ENCODE measurements at regions not wholly inside any gene's neighbourhood (a gene's known extent, or its start where the extent isn't known, plus 50 kb on each side); places are given as distances from the start of the nearest gene placed in this dataset.

DNA sequence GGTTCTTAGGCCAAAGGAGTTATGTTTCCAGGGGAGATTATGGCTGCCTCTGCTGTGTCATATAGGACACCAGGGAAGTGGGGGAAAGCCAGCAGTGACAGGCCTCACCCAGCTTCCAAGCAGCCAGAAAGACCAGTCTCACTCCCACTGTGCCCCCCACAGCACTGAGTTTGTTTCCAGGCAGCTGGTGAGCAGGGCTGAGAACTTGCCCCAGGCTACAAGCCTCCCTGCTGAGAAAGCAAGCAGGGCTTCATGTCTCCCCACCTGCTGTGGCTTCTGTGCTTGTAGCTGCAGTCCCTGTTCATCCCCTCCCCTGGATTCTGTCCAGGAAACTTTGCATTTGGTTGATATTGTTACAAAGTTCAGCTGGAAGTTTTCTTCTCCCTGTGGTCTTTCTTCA, 376.3 kb downstream of the PDCD6IP start:
- ChIA-PET CTCF (no interaction called here), POLR2A (no interaction called here)

DNA sequence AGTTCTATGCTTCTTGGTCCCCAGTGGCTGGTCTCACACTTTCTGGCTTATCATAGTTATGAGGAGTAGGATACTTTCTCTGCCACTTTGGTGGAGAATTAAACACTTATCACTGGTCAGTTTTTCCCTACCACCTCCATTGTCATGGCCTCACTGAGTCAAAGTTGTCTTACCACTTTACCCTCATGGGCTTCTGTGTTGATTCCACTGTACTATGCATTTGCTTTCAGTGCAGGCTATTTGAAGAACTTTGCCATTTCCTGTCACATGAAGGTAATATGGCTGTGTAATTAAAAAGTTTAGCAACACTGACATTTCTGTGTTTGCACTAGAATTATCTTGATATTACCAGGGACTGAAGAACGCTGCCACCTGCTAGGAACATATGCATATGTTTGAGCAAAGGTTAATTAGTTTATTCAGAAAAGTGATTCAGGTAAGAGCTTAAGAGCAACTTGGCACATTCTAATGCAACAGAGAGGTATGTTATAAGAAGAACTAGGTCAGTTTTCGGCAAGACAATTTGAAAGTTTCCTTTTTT, 377.3 kb downstream of the PDCD6IP start:
- POLR2A ChIA-PET, result no interaction called here
- CTCF ChIA-PET, result no interaction called here

- ChIA-PET CTCF (no interaction called here), POLR2A (no interaction called here)
Observed at GRCh38 chr3:34176723-34177122, 378.3 kb downstream of the PDCD6IP start.

- POLR2A ChIA-PET, result no interaction called here
Observed at GRCh38 chr3:34178415-34178814, 380.0 kb downstream of the PDCD6IP start.

GRCh38 chr3:34179716-34180115, 381.3 kb downstream of the PDCD6IP start:
- ChIA-PET CTCF (no interaction called here), POLR2A (no interaction called here)

More at GRCh38 chr3:34178415-34178814, 380.0 kb downstream of the PDCD6IP start:
- CTCF ChIA-PET, result no interaction called here

DNA sequence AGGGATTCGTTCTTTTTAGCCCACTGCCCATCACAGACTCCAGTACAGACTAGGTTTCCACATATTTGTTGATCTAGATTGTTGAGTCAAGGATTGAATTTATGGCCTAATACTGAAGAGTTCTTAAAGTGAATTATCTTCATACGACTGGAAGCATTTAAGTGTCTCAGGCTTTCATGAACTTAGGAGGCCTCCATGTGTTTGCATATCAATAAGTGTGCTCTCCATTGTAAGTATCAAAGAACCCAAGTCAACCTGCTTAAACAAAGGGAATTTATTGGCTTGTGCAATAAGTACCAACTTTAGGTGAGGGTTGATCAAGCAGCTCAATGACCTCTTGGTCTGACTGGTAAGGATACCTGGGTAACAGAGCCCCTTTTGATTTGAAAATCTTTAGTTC, 382.1 kb downstream of the PDCD6IP start:
- ChIA-PET CTCF (no interaction called here), POLR2A (no interaction called here)

DNA sequence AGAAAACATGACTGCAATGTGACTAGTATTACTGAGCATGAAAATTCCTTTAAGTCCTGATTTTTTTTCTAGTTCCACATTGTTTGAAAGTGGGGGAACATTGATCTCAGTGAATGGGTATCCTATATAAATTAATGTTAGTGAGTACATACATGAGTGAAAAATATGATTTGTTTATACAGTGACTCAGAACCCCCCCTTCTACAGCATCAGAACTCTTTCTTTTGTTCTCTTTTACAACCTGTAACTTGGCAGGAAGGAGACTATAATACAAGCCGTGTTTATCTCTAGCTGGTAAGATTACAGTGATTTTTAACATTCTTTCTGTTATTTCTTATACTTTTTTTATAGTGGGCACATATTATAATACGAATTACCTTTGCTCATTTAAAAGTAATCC, 384.7 kb downstream of the PDCD6IP start:
- POLR2A ChIA-PET, result no interaction called here
- CTCF ChIA-PET, result no interaction called here

GRCh38 chr3:34183611-34184340, 385.3 kb downstream of the PDCD6IP start:
- POLR2A ChIA-PET, result no interaction called here

GRCh38 chr3:34185301-34185700, 386.9 kb downstream of the PDCD6IP start:
- CTCF ChIA-PET, result no interaction called here

More at GRCh38 chr3:34183611-34184340, 385.3 kb downstream of the PDCD6IP start:
- CTCF ChIA-PET, result no interaction called here

DNA sequence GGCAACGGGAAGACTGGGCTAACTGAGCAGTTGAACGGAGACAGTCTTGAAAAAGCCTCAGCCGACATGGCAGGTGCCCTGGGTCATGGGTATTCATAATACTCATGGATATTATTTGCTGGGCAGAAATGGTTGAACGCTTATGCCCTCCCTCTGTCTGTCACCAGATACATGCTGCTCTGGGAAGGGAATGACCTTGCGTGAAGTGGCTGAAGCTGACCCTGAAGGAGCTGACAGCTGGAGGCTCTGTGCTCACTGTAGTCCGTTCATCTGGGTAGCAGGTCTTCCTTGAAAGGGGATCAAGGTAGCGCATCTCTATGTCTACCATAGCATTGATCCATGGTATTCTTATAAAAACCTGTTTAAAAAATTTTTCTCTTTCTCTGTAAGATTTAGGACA, 390.7 kb downstream of the PDCD6IP start:
- POLR2A ChIA-PET, result no interaction called here
- CTCF ChIA-PET, result no interaction called here

More at GRCh38 chr3:34185301-34185700, 386.9 kb downstream of the PDCD6IP start:
- POLR2A ChIA-PET, result no interaction called here

DNA sequence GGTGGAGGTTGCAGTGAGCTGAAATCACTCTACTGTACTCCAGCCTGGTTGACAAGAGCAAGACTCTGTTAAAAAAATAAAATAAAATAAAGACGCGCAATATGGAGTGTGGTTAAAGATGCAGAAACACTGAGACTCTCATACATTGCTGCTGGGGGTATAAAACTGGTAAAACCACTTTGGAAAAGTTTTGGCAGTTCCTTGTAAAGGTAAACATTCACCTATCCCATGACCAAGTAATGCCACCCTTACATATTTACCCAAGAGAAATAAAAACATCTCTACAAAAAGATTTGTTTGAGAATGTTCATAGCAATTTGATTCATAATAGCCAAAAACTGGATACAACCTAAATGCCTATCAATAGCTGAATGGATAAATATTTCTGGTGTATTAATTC, 398.5 kb downstream of the PDCD6IP start:
- ChIA-PET CTCF (no interaction called here), POLR2A (no interaction called here)

DNA sequence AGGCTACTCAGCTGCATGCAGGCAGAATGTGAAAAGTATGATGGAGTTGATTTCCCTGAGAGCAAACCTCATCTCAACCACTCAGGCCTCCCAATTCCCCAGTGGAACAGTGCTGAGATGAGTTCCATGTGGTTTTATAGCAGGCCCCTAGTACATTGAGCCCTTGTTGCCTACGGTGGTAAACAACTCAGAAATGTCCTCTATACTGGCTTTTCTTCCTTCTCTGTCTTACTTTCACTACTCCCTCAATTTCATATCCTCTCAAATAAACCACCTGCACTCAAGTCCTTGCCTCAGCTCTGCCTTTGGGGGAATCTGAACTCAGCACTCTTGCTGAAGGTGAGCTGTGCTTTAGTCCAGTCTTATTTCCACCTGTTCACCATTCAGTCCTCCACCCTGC, 399.9 kb downstream of the PDCD6IP start:
- POLR2A ChIA-PET, result no interaction called here
- CTCF ChIA-PET, result no interaction called here

GRCh38 chr3:34200576-34200975, 402.1 kb downstream of the PDCD6IP start:
- CTCF ChIA-PET, result no interaction called here
- POLR2A ChIA-PET, result no interaction called here

GRCh38 chr3:34202975-34203374, 404.5 kb downstream of the PDCD6IP start:
- ChIA-PET POLR2A (no interaction called here), CTCF (no interaction called here)

DNA sequence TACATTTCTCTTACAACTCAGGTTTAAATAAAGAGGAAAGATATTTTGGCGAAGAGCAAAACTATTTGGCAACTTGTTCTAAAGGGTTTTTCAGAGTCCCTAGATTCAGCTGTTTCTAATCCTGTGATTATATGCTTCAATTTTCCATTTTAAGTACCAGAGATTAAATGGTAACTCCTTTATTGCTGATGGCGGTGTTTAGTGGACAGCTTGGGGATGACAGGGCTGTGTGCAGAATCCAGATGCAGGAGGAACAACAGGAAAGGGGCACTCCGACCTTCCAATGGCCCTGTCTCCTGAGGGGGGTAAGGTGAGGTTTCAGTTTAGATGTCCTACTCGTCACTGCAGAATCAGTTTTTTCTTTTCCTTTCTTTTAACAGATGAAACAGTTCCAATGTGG, 405.0 kb downstream of the PDCD6IP start:
- ChIA-PET CTCF (no interaction called here), POLR2A (no interaction called here)

DNA sequence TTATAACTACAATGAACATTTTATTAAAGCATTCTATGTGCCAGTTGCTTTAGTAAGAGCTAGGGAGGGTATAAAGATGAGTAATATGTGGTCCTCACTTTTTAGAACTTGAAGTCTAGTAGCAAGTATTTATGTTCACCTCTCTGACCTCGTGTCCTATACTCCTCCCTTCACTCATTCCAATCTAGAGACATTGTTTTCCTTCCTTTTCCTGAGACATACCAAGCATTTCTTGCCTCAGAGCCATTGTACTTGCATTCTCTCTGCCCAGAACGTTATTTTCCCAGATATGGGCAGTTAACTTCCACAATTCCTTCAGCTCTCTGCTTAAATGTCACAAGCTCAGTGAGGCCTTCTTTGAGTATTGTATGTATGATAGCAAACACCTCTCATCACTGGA, 408.6 kb downstream of the PDCD6IP start:
- ChIA-PET POLR2A (no interaction called here), CTCF (no interaction called here)

DNA sequence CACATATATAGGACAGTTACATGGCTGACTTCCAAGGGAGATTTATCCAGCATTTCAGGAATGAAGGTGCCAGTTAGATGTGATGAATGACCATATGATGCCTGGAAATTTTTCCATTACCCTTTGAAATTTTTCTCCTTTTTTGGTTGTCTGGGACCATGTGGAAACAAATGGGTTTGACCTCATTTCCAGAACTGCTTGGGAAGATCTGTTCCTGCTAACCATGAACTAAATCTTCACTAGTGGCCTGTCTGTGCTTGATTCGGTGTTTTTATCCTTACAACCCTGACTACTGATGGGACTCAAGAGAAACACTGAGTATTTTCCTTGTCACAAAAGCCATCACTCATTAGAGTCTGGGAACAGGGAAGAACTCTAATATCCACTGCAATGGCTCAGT, 409.4 kb downstream of the PDCD6IP start:
- POLR2A ChIA-PET, result no interaction called here
- CTCF ChIA-PET, result no interaction called here

- ChIA-PET CTCF (no interaction called here), POLR2A (no interaction called here)
Observed at GRCh38 chr3:34212175-34212574, 413.7 kb downstream of the PDCD6IP start.

DNA sequence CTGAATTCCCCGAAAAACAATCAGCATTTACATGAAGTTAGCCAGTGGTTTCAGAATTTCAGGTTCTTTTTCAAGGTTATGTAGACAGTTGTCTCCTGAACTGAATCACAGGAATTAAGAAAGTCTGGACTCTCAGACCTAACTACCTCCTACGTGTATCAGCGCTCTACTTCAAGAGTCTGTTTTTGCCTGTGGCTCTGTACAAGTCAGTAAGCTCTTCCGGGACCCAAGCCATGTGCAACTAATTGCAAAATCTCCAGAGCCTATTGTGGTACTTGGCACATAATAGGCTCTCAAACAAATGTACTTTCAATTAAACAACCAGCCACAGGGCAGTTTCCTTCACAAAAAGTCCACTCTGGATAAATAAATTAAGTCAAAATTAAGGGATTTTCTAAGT, 414.2 kb downstream of the PDCD6IP start:
- ChIA-PET POLR2A (no interaction called here), CTCF (no interaction called here)

DNA sequence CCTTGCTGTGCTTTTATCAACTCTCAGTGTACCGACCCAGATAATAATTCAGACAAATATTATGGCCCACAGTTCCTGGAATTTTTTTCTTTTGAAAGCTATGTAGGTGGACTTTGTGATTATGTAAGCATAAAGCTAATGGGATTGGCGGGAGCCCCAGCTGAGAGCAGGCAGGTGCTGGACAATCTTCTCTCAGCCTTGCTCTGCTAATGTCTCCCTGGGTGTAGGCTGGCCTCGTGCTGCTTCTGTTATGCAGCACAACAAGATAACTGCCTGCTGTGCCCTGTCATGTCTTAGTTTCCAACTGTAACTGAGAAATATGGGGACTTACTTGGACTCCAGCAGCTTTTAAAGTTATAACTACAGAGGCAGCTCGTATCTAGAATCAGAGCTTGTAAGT, 415.0 kb downstream of the PDCD6IP start:
- CTCF ChIA-PET, result no interaction called here

GRCh38 chr3:34216711-34217335, 418.4 kb downstream of the PDCD6IP start:
- ChIA-PET CTCF (no interaction called here), POLR2A (no interaction called here)

More for the DNA sequence above, 415.0 kb downstream of the PDCD6IP start:
- POLR2A ChIA-PET, result no interaction called here
